Epithelial cell of proximal tubule (primary cell): ENCODE measurements at regions not wholly inside any gene's neighbourhood (a gene's known extent, or its start where the extent isn't known, plus 50 kb on each side); places are given as distances from the start of the nearest gene placed in this dataset.

Source experiments
- DNase-seq: peaks from one replicate; pipeline ENCODE4 v3.0.0-alpha.2; 2011; ENCODE audit warnings: low read depth
- H3K4me3 ChIP-seq: 2 replicates; pipeline ENCODE4 v1.5.1; 2011; ENCODE audit warnings: low read depth, mild to moderate bottlenecking, low read length
- TF ChIP-seq, protein P1 (sequence below): conservative IDR thresholded peaks from 2 replicates; pipeline ENCODE4 v1.5.1; 2012; ENCODE audit warnings: low read depth, mild to moderate bottlenecking, low read length

DNA sequence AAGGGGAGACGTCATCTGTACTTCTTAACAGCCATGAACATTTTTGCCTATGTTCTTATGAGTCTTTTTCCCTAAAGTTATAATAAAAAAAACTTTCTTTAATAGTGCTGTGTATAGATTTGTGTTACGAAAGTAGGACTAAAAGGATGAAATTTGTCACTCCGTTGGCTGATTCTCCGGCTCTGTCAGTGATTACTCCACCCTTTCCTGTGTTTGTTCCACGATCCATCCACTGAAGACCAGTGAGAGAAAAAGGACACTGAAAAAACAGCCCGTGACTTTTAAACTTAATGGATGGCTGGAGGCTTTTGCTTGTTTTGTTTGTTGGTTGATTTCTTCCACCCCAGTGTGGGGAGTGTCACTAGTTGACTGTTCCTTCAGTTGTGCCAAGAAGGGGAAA lies 232.0 kb upstream of the NOX3 start:
- TF ChIP-seq, protein P1, sequence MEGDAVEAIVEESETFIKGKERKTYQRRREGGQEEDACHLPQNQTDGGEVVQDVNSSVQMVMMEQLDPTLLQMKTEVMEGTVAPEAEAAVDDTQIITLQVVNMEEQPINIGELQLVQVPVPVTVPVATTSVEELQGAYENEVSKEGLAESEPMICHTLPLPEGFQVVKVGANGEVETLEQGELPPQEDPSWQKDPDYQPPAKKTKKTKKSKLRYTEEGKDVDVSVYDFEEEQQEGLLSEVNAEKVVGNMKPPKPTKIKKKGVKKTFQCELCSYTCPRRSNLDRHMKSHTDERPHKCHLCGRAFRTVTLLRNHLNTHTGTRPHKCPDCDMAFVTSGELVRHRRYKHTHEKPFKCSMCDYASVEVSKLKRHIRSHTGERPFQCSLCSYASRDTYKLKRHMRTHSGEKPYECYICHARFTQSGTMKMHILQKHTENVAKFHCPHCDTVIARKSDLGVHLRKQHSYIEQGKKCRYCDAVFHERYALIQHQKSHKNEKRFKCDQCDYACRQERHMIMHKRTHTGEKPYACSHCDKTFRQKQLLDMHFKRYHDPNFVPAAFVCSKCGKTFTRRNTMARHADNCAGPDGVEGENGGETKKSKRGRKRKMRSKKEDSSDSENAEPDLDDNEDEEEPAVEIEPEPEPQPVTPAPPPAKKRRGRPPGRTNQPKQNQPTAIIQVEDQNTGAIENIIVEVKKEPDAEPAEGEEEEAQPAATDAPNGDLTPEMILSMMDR, result no peak
- DNase-seq, result no peak
- H3K4me3 ChIP-seq, result no peak overlapping the region

GRCh38 chr6:155684416-155685196 lies 229.0 kb upstream of the NOX3 start:
- TF ChIP-seq, protein P1, result no peak
- no peak overlapping the region for H3K4me3 ChIP-seq
- DNase-seq, result no peak

DNA sequence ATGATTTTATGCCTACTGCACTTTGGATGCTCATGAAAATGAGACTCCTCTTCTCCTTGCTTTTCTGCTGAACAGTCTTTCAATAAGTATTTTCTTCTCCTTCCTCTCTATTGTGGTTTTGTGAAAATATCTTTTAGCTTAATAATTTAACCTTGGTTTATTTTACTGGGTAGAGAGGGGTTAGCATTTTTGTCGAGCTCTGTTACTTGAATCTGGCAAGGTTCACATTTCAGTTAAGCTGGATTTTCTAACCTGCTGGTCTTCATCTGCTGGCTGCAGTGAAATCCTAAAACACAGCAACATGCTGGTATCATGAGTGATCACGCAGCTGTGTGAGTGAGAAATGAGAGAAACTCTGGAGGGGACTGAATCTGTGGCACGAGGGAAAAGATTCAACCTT lies 222.7 kb upstream of the NOX3 start:
- H3K4me3 ChIP-seq, result no peak overlapping the region
- no peak for DNase-seq
- TF ChIP-seq, protein P1, result no peak

DNA sequence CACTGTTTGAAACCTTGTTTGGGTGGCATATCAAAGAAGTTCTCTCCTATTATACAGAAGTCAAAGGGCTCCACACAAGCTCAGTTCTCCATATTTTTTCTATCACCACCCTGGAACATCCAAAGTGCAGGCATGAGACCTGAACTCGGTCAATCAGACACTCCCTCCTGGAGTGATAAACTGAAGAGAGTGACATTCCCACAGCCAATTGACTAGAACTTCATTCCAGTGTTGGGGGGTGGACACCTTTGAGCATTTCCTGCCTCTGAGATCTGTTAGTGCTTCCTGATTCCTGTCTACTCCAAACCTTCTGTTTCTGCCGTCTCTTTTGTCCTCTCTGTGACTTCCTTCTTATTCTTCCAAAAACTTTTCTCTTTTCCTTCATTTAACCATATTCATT lies 220.7 kb upstream of the NOX3 start:
- H3K4me3 ChIP-seq, result no peak overlapping the region
- DNase-seq, result no peak
- TF ChIP-seq, protein P1, result no peak

- no peak for DNase-seq
- no peak overlapping the region for H3K4me3 ChIP-seq
- TF ChIP-seq, protein P1, result no peak
These were observed 215.0 kb upstream of the NOX3 start for GRCh38 chr6:155670655-155671054.

- TF ChIP-seq, protein P1, result no peak
- no peak for DNase-seq
- no peak overlapping the region for H3K4me3 ChIP-seq
These were observed 204.8 kb upstream of the NOX3 start for GRCh38 chr6:155660251-155660977.

DNA sequence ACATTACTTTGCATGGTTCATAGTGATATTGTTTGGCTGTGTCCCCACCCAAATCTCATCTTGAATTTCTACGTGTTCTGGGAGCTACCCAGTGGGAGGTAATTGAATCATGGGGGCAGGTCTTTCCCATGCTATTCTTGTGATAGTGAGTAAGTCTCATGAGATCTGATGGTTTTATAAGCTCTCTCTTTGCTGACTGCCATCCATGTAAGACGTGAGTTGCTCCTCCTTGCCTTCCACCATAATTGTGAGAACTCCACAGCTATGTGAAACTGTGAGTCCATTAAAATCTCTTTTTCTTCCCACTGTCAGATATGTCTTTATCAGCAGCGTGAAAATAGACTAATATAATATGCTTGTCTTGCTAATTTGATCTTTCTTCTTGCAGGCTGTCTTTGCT lies 200.4 kb upstream of the NOX3 start:
- TF ChIP-seq, protein P1, result no peak
- DNase-seq, result no peak

More for the DNA sequence above, 200.4 kb upstream of the NOX3 start:
- H3K4me3 ChIP-seq, result no peak overlapping the region
